SU-DHL-6 (cell line): ENCODE measurements at regions not wholly inside any gene's neighbourhood (a gene's known extent, or its start where the extent isn't known, plus 50 kb on each side); places are given as distances from the start of the nearest gene placed in this dataset.

Experiments
- H2AFZ ChIP-seq: fragments of 200-600 bp; sonication (generic); 2 replicates; pipeline ENCODE4 v1.6.1; 2014; ENCODE audit warnings: low read depth, mild to moderate bottlenecking, moderate library complexity, mixed read lengths, antibody characterized with exemption, low read length; ENCODE audit not compliant: severe bottlenecking
- H3F3A ChIP-seq: fragments of 200-600 bp; shearing (Covaris generic); 2 replicates; pipeline ENCODE4 v1.6.0; 2016; ENCODE audit warnings: antibody characterized with exemption, mild to moderate bottlenecking; ENCODE audit not compliant: insufficient read depth
- H3K27ac ChIP-seq: fragments of 200-600 bp; sonication (generic); 2 replicates; pipeline ENCODE4 v1.5.1; 2016; ENCODE audit warnings: low read depth, mild to moderate bottlenecking, low read length, moderate library complexity, mixed read lengths
- H3K27me3 ChIP-seq: fragments of 200-600 bp; sonication (generic), shearing (Covaris generic); 2 replicates; pipeline ENCODE4 v1.6.0; 2014; ENCODE audit warnings: mild to moderate bottlenecking, low read length
- H3K36me3 ChIP-seq: fragments of 200-600 bp; sonication (generic); 2 replicates; pipeline ENCODE4 v1.6.1; 2014; ENCODE audit warnings: mild to moderate bottlenecking, low read length, mixed read lengths
- H3K4me2 ChIP-seq: fragments of 300-600, 200-600 bp; shearing (Covaris generic), sonication (generic); 2 replicates; pipeline ENCODE4 v1.6.0; 2014; ENCODE audit warnings: low read length, low read depth, mild to moderate bottlenecking; ENCODE audit not compliant: poor library complexity, severe bottlenecking
- H3K4me3 ChIP-seq: fragments of 200-600 bp; sonication (generic); 2 replicates; pipeline ENCODE4 v1.5.1; 2014; ENCODE audit warnings: antibody characterized with exemption, low read length, mild to moderate bottlenecking, mixed read lengths; ENCODE audit not compliant: insufficient read depth, poor library complexity, severe bottlenecking
- H3K79me2 ChIP-seq: fragments of 200-600 bp; sonication (generic); 2 replicates; pipeline ENCODE4 v1.6.1; 2014; ENCODE audit warnings: mild to moderate bottlenecking, low read length, moderate library complexity; ENCODE audit not compliant: insufficient read depth
- H3K9ac ChIP-seq: fragments of 200-600 bp; sonication (generic); 2 replicates; pipeline ENCODE4 v1.7.0; 2014; ENCODE audit warnings: mild to moderate bottlenecking, low read length
- H3K9me2 ChIP-seq: fragments of 200-600 bp; sonication (generic); replicated peaks from 2 replicates; pipeline ENCODE4 v1.6.1; 2014; ENCODE audit warnings: low read length; ENCODE audit not compliant: insufficient read depth
- H3K9me3 ChIP-seq: fragments of 200-600 bp; sonication (generic); 2 replicates; pipeline ENCODE4 v1.6.1; 2014; ENCODE audit warnings: low read length, mixed read lengths; ENCODE audit not compliant: insufficient read depth
- H4K20me1 ChIP-seq: fragments of 200-600 bp; sonication (generic); 2 replicates; pipeline ENCODE4 v1.6.1; 2014; ENCODE audit warnings: low read depth, mild to moderate bottlenecking, antibody characterized with exemption, low read length, moderate library complexity, mixed read lengths
- EZH2phosphoT487 ChIP-seq: fragments of 200-600 bp; sonication (generic), shearing (Covaris generic); conservative IDR thresholded peaks from 2 replicates; pipeline ENCODE4 v1.6.1; 2018; ENCODE audit warnings: mild to moderate bottlenecking, antibody characterized with exemption, low read length, moderate library complexity, mixed read lengths
- TF ChIP-seq, protein P1 (sequence below): fragments of 200-600 bp; sonication (generic); IDR thresholded peaks from one replicate; pipeline ENCODE4 v1.5.1; 2017; ENCODE audit warnings: antibody characterized with exemption, mild to moderate bottlenecking, low read length, moderate library complexity; ENCODE audit not compliant: insufficient read depth, poor library complexity, severe bottlenecking

DNA sequence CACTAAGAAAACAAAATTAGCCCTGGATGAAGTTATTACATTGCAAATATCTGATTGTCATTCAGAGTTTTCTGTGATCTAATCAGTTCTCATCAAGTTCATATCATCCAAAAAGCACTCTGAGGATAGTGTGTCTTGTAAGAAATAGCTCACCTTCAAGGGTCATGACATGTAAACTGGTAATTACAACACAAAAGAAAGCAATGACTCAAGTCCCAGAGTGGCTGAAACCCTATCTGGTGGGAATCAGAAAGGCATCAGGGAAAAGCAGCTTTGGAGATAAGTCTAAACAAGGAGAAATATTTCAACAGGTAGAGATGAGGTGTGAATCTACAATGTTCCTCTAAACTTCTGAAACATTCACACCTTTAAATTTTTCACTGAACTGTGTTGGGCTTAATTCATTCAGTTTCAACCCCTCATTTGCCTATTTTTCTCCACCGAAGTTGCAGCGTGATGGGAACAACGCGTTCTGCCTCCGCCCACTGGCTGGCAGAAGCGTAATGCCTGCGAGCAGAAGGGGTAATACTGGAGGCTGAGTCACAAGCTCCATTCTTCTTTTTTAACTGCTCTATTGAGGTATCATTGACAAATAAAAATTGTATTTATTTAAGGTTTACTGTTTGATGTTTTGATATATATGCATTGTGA, 155.2 kb upstream of the IPO5 start:
- TF ChIP-seq, protein P1, sequence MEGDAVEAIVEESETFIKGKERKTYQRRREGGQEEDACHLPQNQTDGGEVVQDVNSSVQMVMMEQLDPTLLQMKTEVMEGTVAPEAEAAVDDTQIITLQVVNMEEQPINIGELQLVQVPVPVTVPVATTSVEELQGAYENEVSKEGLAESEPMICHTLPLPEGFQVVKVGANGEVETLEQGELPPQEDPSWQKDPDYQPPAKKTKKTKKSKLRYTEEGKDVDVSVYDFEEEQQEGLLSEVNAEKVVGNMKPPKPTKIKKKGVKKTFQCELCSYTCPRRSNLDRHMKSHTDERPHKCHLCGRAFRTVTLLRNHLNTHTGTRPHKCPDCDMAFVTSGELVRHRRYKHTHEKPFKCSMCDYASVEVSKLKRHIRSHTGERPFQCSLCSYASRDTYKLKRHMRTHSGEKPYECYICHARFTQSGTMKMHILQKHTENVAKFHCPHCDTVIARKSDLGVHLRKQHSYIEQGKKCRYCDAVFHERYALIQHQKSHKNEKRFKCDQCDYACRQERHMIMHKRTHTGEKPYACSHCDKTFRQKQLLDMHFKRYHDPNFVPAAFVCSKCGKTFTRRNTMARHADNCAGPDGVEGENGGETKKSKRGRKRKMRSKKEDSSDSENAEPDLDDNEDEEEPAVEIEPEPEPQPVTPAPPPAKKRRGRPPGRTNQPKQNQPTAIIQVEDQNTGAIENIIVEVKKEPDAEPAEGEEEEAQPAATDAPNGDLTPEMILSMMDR: no peak
- no peak for TF ChIP-seq EZH2phosphoT487
- Histone ChIP-seq H4K20me1 (no peaks in the 10 kb centered on the region), H3K9me2 (no peaks in the 10 kb centered on the region), H3K9ac (no peak overlapping the region), H3K27ac (no peak overlapping the region), H3K36me3 (no peaks in the 10 kb centered on the region), H3K79me2 (no peaks in the 10 kb centered on the region), H3K4me2 (no peak overlapping the region), H3F3A (no peaks in the 10 kb centered on the region), H3K27me3 (no peaks in the 10 kb centered on the region), H3K4me3 (no peak overlapping the region), H3K9me3 (no peaks in the 10 kb centered on the region), H2AFZ (no peak overlapping the region)

DNA sequence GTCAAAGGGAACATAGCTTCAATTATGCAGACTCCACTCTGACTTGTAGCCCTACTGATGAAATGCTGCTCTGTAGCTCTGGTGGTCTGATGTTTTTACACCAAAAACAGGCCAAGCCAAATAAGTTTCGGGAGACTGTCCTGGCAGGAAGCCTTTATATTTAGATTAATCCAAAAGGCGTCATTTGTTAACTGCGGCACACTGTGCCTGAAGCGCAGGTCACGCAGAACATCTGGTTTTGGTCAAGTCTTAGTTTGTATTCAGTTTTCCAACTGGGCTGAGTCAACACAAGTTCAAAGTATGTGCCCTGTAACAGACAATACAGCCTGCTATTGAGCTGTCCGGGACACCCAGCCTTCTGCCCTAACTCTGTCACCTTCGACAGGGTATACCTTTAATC, 154.6 kb upstream of the IPO5 start:
- Histone ChIP-seq H2AFZ (no peak overlapping the region), H3K36me3 (no peaks in the 10 kb centered on the region), H3K9me2 (no peaks in the 10 kb centered on the region), H3F3A (no peaks in the 10 kb centered on the region), H3K27me3 (no peaks in the 10 kb centered on the region), H3K9ac (no peak overlapping the region), H4K20me1 (no peaks in the 10 kb centered on the region), H3K79me2 (no peaks in the 10 kb centered on the region), H3K4me3 (no peak overlapping the region), H3K4me2 (no peak overlapping the region), H3K9me3 (no peaks in the 10 kb centered on the region), H3K27ac (no peak overlapping the region)
- TF ChIP-seq, protein P1: no peak
- TF ChIP-seq EZH2phosphoT487: no peak

DNA sequence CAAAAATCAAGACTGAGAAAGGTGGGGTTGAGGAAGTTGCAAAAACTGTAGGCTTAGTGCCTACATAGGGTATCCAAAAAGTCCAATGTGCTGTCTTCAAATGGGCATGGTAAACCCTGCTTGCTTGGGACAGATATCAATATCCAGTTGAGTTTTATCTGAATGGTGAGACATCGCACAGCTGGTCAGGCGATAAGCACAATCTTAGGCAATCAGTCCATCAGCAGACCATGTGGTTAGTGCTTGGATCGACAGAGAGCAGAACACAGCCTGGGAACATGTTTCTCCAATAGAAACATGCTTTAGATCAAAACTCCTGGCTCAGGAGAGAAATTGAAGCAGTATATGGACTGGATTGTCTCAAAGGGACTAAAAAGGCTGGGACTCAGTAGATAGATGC, 151.3 kb upstream of the IPO5 start:
- no peak overlapping the region for H2AFZ ChIP-seq
- H3K9me2 ChIP-seq: no peaks in the 10 kb centered on the region
- H3K79me2 ChIP-seq: no peaks in the 10 kb centered on the region
- no peak overlapping the region for H3K27ac ChIP-seq
- TF ChIP-seq EZH2phosphoT487: no peak
- TF ChIP-seq, protein P1: no peak
- H4K20me1 ChIP-seq: no peaks in the 10 kb centered on the region
- H3K4me2 ChIP-seq: no peak overlapping the region
- no peaks in the 10 kb centered on the region for H3K36me3 ChIP-seq
- H3K9me3 ChIP-seq: no peaks in the 10 kb centered on the region
- H3F3A ChIP-seq: no peaks in the 10 kb centered on the region
- no peak overlapping the region for H3K9ac ChIP-seq
- no peaks in the 10 kb centered on the region for H3K27me3 ChIP-seq
- H3K4me3 ChIP-seq: no peak overlapping the region
